ENCODE measurements at regions not wholly inside any gene's neighbourhood (a gene's known extent, or its start where the extent isn't known, plus 50 kb on each side); places are given as distances from the start of the nearest gene placed in this dataset.

GRCh38 chr14:36056845-36057244 lies 119.7 kb downstream of the PTCSC3 start:
- no peak for TF ChIP-seq CTCF (conservative IDR thresholded peaks at IDR 0.05; ENCODE audit: low read length)
- TF ChIP-seq EZH2phosphoT487 (IDR thresholded peaks at IDR 0.05; ENCODE audit: borderline replicate concordance): no peak

Measured in Loucy (cell line).